Epithelial cell of prostate (primary cell): ENCODE measurements at regions not wholly inside any gene's neighbourhood (a gene's known extent, or its start where the extent isn't known, plus 50 kb on each side); places are given as distances from the start of the nearest gene placed in this dataset.

Experiments
- DNase-seq: peaks from one replicate; pipeline ENCODE4 v3.0.0-alpha.2; 2011; ENCODE audit warnings: low read depth, low spot score
- H3K27ac ChIP-seq: fragments of 450-650 bp; 2 replicates; pipeline ENCODE4 v1.5.1; 2017; ENCODE audit warnings: mild to moderate bottlenecking

DNA sequence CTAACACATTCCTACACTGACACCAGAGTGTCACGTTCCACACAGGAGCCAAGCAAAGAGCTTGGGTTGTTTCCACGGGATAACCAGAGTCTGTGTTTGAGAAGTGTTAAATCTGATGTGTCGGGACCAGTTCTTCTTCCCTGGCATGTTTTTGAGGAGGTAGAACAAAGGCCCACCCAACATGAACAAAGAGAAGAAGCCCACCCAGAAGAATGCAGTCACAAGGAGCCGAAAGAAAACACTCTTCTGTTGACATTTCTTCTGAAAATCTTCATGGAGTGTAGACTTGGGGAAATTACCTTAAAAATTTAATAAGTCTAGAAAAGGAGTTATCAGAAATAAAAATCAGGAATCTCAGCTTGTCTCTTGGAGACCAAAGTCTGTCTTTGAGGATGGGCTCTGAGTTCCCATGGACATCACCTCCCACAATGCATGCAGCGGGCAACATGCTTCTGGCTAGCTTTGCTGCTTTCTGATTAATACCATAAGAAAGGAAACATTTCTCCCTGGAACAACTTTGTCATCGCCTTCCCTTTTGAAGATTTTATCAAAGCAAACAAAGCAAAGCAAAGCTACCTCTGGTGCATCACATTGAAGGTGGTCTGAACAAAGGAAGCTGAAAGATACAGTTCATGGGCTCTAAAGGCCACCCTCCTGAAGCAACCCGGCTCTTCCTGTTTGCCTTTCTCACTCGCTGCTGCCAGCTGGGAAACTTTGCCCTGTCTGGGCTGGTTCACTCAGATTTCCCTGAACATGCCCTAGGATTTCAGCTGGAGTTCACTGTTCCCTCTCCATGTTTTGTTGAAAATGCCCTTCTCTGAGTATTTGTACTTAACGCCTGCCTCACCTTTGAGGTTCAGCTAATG is 448.1 kb downstream of the KIF16B start:
- H3K27ac ChIP-seq: peak overlapping the region; percentile 48
- DNase-seq: no peak

DNA sequence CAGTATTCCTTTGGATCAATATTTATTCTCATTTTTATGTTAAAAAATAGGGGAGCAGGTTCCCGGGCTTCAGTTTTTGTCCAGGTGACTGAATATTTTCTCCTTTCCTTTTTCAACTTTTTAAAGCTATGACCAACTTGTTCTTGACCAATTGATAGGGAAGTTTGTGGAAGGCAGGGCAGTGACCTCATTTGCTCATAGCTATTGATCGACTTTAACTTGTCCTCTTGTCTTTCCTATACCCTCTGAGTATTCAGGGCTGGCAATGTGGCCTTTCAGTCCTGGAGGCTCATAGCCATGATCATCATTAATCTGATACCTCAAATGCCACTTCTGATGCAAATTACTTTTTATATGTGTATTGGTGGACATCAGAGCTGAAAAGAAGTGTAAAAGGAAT is 448.8 kb downstream of the KIF16B start:
- DNase-seq: no peak
- H3K27ac ChIP-seq: no peak overlapping the region

GRCh38 chr20:16123623-16124022 is 449.6 kb downstream of the KIF16B start:
- DNase-seq: no peak
- H3K27ac ChIP-seq: no peak overlapping the region

- no peak for DNase-seq
- no peak overlapping the region for H3K27ac ChIP-seq
These were observed 453.3 kb downstream of the KIF16B start for GRCh38 chr20:16119909-16120308.

- H3K27ac ChIP-seq: no peak overlapping the region
- DNase-seq: no peak
These were observed 457.2 kb downstream of the KIF16B start for GRCh38 chr20:16115911-16116552.

- no peak for DNase-seq
- H3K27ac ChIP-seq: no peak overlapping the region
These were observed 459.5 kb downstream of the KIF16B start for GRCh38 chr20:16113736-16114135.

DNA sequence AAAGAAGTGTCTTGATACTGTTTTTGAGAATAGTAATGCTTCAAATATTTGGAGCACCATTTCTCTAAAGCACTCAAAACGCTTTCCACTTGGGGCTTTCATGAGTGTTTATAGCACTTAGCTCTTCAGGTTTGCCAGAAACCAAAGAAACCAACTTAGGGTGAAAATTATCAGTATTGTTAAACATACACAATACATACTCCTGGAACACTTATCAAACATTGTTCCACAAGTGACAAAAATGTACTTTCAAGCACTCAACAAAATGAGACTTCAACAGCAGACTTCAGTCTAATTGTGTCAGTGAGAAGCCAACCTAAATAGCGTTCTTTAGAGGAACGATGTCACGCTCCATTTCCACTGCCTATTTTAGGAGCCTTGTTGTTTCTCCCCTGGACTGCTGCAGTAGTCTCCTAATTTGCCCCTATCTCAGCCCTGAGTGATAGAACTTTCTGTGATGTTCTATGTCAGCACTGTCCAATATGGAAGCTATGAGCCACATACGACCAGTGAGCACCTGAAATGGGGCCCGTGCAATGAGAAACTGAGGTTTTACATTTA is 461.3 kb downstream of the KIF16B start:
- DNase-seq: no peak
- no peak overlapping the region for H3K27ac ChIP-seq

- no peak for DNase-seq
- H3K27ac ChIP-seq: no peak overlapping the region
These were observed 461.9 kb downstream of the KIF16B start for GRCh38 chr20:16111172-16111832.

DNA sequence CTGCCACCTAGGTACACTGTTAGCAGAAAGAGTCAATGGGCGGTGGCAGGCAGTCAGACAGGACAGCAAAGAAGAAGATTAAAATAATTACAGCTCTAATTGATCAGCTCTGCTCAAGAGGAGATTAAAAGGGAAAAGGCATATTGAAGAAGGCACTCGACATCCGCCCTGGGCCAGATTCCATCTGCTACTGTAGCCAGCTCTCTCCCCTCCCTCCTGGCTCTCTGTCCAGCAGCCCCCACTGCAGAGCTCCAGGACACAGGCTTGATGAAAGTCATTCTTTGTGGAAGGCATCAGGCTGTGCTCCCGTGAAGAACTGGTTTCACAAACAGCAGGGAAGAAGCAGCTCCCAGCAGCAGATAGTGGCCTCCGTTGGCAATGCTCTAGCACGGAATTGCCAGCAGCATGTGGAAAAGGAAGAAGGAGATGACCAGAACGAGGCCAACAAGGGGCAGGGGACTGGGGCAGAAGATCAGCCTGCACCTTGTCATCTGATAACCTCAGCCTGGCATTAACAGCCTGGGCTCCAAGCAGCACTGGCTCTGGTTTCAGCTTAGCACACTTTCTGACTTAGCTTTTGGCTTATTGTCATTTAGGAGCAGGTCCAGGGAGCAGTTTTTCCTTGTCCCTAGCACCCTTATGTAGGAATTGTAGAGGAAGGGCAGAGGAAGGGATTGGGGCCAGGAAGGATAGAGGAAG is 465.9 kb downstream of the KIF16B start:
- H3K27ac ChIP-seq: no peak overlapping the region
- no peak for DNase-seq

- DNase-seq: no peak
- peak overlapping the region; percentile 16 for H3K27ac ChIP-seq
These were observed 466.9 kb downstream of the KIF16B start for GRCh38 chr20:16106191-16106849.

GRCh38 chr20:16104783-16105182 is 468.5 kb downstream of the KIF16B start:
- H3K27ac ChIP-seq: no peak overlapping the region
- no peak for DNase-seq
